H1 (cell line): ENCODE measurements at regions not wholly inside any gene's neighbourhood (a gene's known extent, or its start where the extent isn't known, plus 50 kb on each side); places are given as distances from the start of the nearest gene placed in this dataset.

Source experiments
- ZNF274 ChIP-seq: IDR thresholded peaks from 2 replicates; pipeline ENCODE4 v1.7.0; 2012; ENCODE audit warnings: low read length, borderline replicate concordance; ENCODE audit errors: extremely low read depth

- TF ChIP-seq ZNF274 = no peak
- TF ChIP-seq, all 59 proteins: peak for 0
Observed at GRCh38 chr10:113427811-113428558, 124.9 kb upstream of the HABP2 start (continued).
